Activated naive CD4-positive, alpha-beta T cell treated with anti-CD3 and anti-CD28 coated beads, Interleukin-2, amount 50 U/mL, for 24 hours (primary cell): ENCODE measurements at regions not wholly inside any gene's neighbourhood (a gene's known extent, or its start where the extent isn't known, plus 50 kb on each side); places are given as distances from the start of the nearest gene placed in this dataset.

Experiments
- H3K27ac Mint-ChIP-seq: one replicate; pipeline ENCODE4 v1.8.0; 2021; ENCODE audit warnings: mild to moderate bottlenecking, mixed read lengths
- H3K27me3 Mint-ChIP-seq: one replicate; pipeline ENCODE4 v1.8.0; 2021; ENCODE audit warnings: mixed read lengths
- H3K36me3 Mint-ChIP-seq: one replicate; pipeline ENCODE4 v1.8.0; 2021; ENCODE audit warnings: mixed read lengths
- H3K4me1 Mint-ChIP-seq: one replicate; pipeline ENCODE4 v1.8.0; 2021; ENCODE audit warnings: mixed read lengths
- H3K4me3 Mint-ChIP-seq: one replicate; pipeline ENCODE4 v1.8.0; 2021; ENCODE audit warnings: mild to moderate bottlenecking, mixed read lengths
- H3K9me3 Mint-ChIP-seq: one replicate; pipeline ENCODE4 v1.8.0; 2021; ENCODE audit warnings: mixed read lengths

- H3K27ac Mint-ChIP-seq, result peak overlapping the region; percentile 96
- no peaks in the 10 kb centered on the region for H3K27me3 Mint-ChIP-seq
- H3K4me1 Mint-ChIP-seq, result peaks cover 74% of the 10 kb centered on the region
- peaks cover 3% of the 10 kb centered on the region for H3K36me3 Mint-ChIP-seq
- H3K4me3 Mint-ChIP-seq, result peak overlapping the region; percentile 78
- H3K9me3 Mint-ChIP-seq, result no peaks in the 10 kb centered on the region
Measured at GRCh38 chr5:40383749-40384651, 295.7 kb upstream of the PTGER4 start.

GRCh38 chr5:40381676-40382363 is 297.9 kb upstream of the PTGER4 start:
- H3K4me3 Mint-ChIP-seq, result peak overlapping the region; percentile 68
- H3K27ac Mint-ChIP-seq, result peak overlapping the region; percentile 95
- H3K9me3 Mint-ChIP-seq, result no peaks in the 10 kb centered on the region
- H3K4me1 Mint-ChIP-seq, result peaks cover 80% of the 10 kb centered on the region
- H3K27me3 Mint-ChIP-seq, result no peaks in the 10 kb centered on the region
- peaks cover 5% of the 10 kb centered on the region for H3K36me3 Mint-ChIP-seq

GRCh38 chr5:40381016-40381415 is 298.7 kb upstream of the PTGER4 start:
- H3K36me3 Mint-ChIP-seq, result peaks cover 5% of the 10 kb centered on the region
- peak overlapping the region; percentile 20 for H3K4me3 Mint-ChIP-seq
- peak overlapping the region; percentile 95 for H3K27ac Mint-ChIP-seq
- H3K9me3 Mint-ChIP-seq, result no peaks in the 10 kb centered on the region
- no peaks in the 10 kb centered on the region for H3K27me3 Mint-ChIP-seq
- H3K4me1 Mint-ChIP-seq, result peaks cover 74% of the 10 kb centered on the region

GRCh38 chr5:40378396-40379177 is 301.1 kb upstream of the PTGER4 start:
- Mint-ChIP-seq H3K36me3 (peaks cover 5% of the 10 kb centered on the region), H3K4me1 (peaks cover 50% of the 10 kb centered on the region), H3K4me3 (peak overlapping the region; percentile 51), H3K27ac (peak overlapping the region; percentile 93), H3K9me3 (no peaks in the 10 kb centered on the region), H3K27me3 (no peaks in the 10 kb centered on the region)

GRCh38 chr5:40376566-40376965 is 303.1 kb upstream of the PTGER4 start:
- no peak overlapping the region for H3K27ac Mint-ChIP-seq

GRCh38 chr5:40374853-40375252 is 304.9 kb upstream of the PTGER4 start:
- H3K27me3 Mint-ChIP-seq, result no peaks in the 10 kb centered on the region
- peaks cover 11% of the 10 kb centered on the region for H3K9me3 Mint-ChIP-seq
- peaks cover 22% of the 10 kb centered on the region for H3K4me1 Mint-ChIP-seq
- no peak overlapping the region for H3K27ac Mint-ChIP-seq
- H3K36me3 Mint-ChIP-seq, result peaks cover 4% of the 10 kb centered on the region
- no peak overlapping the region for H3K4me3 Mint-ChIP-seq

More at GRCh38 chr5:40376566-40376965, 303.1 kb upstream of the PTGER4 start:
- H3K4me3 Mint-ChIP-seq, result no peak overlapping the region
- H3K27me3 Mint-ChIP-seq, result no peaks in the 10 kb centered on the region
- H3K4me1 Mint-ChIP-seq, result peaks cover 31% of the 10 kb centered on the region
- H3K9me3 Mint-ChIP-seq, result no peaks in the 10 kb centered on the region
- peaks cover 4% of the 10 kb centered on the region for H3K36me3 Mint-ChIP-seq

GRCh38 chr5:40368200-40368599 is 311.5 kb upstream of the PTGER4 start:
- Mint-ChIP-seq H3K9me3 (peaks cover 12% of the 10 kb centered on the region), H3K27ac (peak overlapping the region; percentile 46), H3K36me3 (peaks cover 3% of the 10 kb centered on the region), H3K4me3 (no peak overlapping the region), H3K27me3 (no peaks in the 10 kb centered on the region), H3K4me1 (peaks cover 35% of the 10 kb centered on the region)

GRCh38 chr5:40367255-40367654 is 312.5 kb upstream of the PTGER4 start:
- Mint-ChIP-seq H3K9me3 (peaks cover 12% of the 10 kb centered on the region), H3K36me3 (peaks cover 7% of the 10 kb centered on the region), H3K4me3 (no peak overlapping the region), H3K27me3 (no peaks in the 10 kb centered on the region), H3K27ac (peak overlapping the region; percentile 53), H3K4me1 (peaks cover 35% of the 10 kb centered on the region)

GRCh38 chr5:40365342-40366330 is 314.1 kb upstream of the PTGER4 start:
- Mint-ChIP-seq H3K36me3 (peaks cover 7% of the 10 kb centered on the region), H3K27me3 (no peaks in the 10 kb centered on the region), H3K4me3 (no peak overlapping the region), H3K9me3 (peaks cover 9% of the 10 kb centered on the region), H3K4me1 (peaks cover 38% of the 10 kb centered on the region), H3K27ac (peak overlapping the region; percentile 47)

GRCh38 chr5:40364441-40364840 is 315.3 kb upstream of the PTGER4 start:
- Mint-ChIP-seq H3K27ac (no peak overlapping the region), H3K4me1 (peaks cover 42% of the 10 kb centered on the region)

GRCh38 chr5:40361378-40361777 is 318.3 kb upstream of the PTGER4 start:
- Mint-ChIP-seq H3K4me1 (peaks cover 19% of the 10 kb centered on the region), H3K9me3 (no peaks in the 10 kb centered on the region), H3K27me3 (no peaks in the 10 kb centered on the region), H3K36me3 (peaks cover 4% of the 10 kb centered on the region), H3K27ac (no peak overlapping the region), H3K4me3 (peak overlapping the region; percentile 31)

More at GRCh38 chr5:40364441-40364840, 315.3 kb upstream of the PTGER4 start:
- no peak overlapping the region for H3K4me3 Mint-ChIP-seq
- peaks cover 4% of the 10 kb centered on the region for H3K36me3 Mint-ChIP-seq
- no peaks in the 10 kb centered on the region for H3K9me3 Mint-ChIP-seq
- H3K27me3 Mint-ChIP-seq, result no peaks in the 10 kb centered on the region

- H3K4me3 Mint-ChIP-seq, result no peak overlapping the region
- peak overlapping the region; percentile 2 for H3K27ac Mint-ChIP-seq
- H3K27me3 Mint-ChIP-seq, result no peaks in the 10 kb centered on the region
- peaks cover 4% of the 10 kb centered on the region for H3K36me3 Mint-ChIP-seq
- H3K4me1 Mint-ChIP-seq, result peaks cover 19% of the 10 kb centered on the region
- no peaks in the 10 kb centered on the region for H3K9me3 Mint-ChIP-seq
Measured at GRCh38 chr5:40360685-40361084, 319.0 kb upstream of the PTGER4 start.

- Mint-ChIP-seq H3K36me3 (peaks cover 4% of the 10 kb centered on the region), H3K27me3 (no peaks in the 10 kb centered on the region), H3K4me3 (no peak overlapping the region), H3K27ac (no peak overlapping the region), H3K4me1 (peaks cover 12% of the 10 kb centered on the region), H3K9me3 (no peaks in the 10 kb centered on the region)
Measured at GRCh38 chr5:40359832-40360231, 319.9 kb upstream of the PTGER4 start.

- no peak overlapping the region for H3K4me3 Mint-ChIP-seq
- peaks cover 8% of the 10 kb centered on the region for H3K4me1 Mint-ChIP-seq
- H3K27ac Mint-ChIP-seq, result no peak overlapping the region
- no peaks in the 10 kb centered on the region for H3K9me3 Mint-ChIP-seq
- no peaks in the 10 kb centered on the region for H3K27me3 Mint-ChIP-seq
- H3K36me3 Mint-ChIP-seq, result peaks cover 4% of the 10 kb centered on the region
Measured at GRCh38 chr5:40359093-40359492, 320.6 kb upstream of the PTGER4 start.
